Ramos (cell line): ENCODE measurements at regions not wholly inside any gene's neighbourhood (a gene's known extent, or its start where the extent isn't known, plus 50 kb on each side); places are given as distances from the start of the nearest gene placed in this dataset.
"Not testable (repeated sequence)": the region's sequence is repeated elsewhere in the genome, so short reads cannot be mapped to it uniquely, and the experiment has no call there.

ENCODE experiments used
- in situ Hi-C: fragments of 300-500 bp; cut with MboI; formaldehyde crosslinking; loops from one replicate; pipeline ENCODE4 v1.14.3; 2022; ENCODE audit warnings: low sequenced_read_pairs; ENCODE audit not compliant: unreplicated experiment

- in situ Hi-C loops: no loop called here
These were observed 59.2 kb downstream of the IL12A start for GRCh38 chr3:160047876-160048275.

GRCh38 chr3:160049038-160049437, 60.4 kb downstream of the IL12A start:
- in situ Hi-C loops: no loop called here

- in situ Hi-C loops: no loop called here
These were observed 60.9 kb downstream of the IL12A start for GRCh38 chr3:160049565-160049964.

- in situ Hi-C loops: no loop called here
These were observed 61.4 kb downstream of the IL12A start for GRCh38 chr3:160049988-160050387.

- in situ Hi-C loops: no loop called here
These were observed 63.9 kb downstream of the IL12A start for GRCh38 chr3:160052385-160053047.

GRCh38 chr3:160053048-160053391, 64.4 kb downstream of the IL12A start:
- in situ Hi-C loops: no loop called here

- in situ Hi-C loops: not testable (repeated sequence)
These were observed 66.2 kb downstream of the IL12A start for GRCh38 chr3:160054862-160055261.

GRCh38 chr3:160055659-160056058, 67.0 kb downstream of the IL12A start:
- in situ Hi-C loops: no loop called here

- in situ Hi-C loops: no loop called here
These were observed 68.7 kb downstream of the IL12A start for GRCh38 chr3:160057331-160057730.

- in situ Hi-C loops: no loop called here
These were observed 71.9 kb downstream of the IL12A start for GRCh38 chr3:160060409-160061027.

- in situ Hi-C loops: no loop called here
These were observed 72.9 kb downstream of the IL12A start for GRCh38 chr3:160061525-160061924.

- in situ Hi-C loops: no loop called here
These were observed 76.6 kb downstream of the IL12A start for GRCh38 chr3:160065282-160065681.

GRCh38 chr3:160065786-160066185, 77.2 kb downstream of the IL12A start:
- in situ Hi-C loops: no loop called here

GRCh38 chr3:160069986-160070385, 81.4 kb downstream of the IL12A start:
- in situ Hi-C loops: no loop called here

GRCh38 chr3:160076519-160076918, 87.9 kb downstream of the IL12A start:
- in situ Hi-C loops: no loop called here

GRCh38 chr3:160078533-160078932, 89.9 kb downstream of the IL12A start:
- in situ Hi-C loops: no loop called here

GRCh38 chr3:160081958-160082533, 93.4 kb downstream of the IL12A start:
- in situ Hi-C loops: no loop called here

- in situ Hi-C loops: no loop called here
These were observed 96.4 kb downstream of the IL12A start for GRCh38 chr3:160084998-160085397.

GRCh38 chr3:160088492-160089137, 100.0 kb downstream of the IL12A start:
- in situ Hi-C loops: no loop called here

- in situ Hi-C loops: no loop called here
These were observed 102.0 kb downstream of the IL12A start for GRCh38 chr3:160090653-160091052.

GRCh38 chr3:160091441-160091840, 102.8 kb downstream of the IL12A start:
- in situ Hi-C loops: no loop called here
